DOHH2 (cell line): ENCODE measurements at regions not wholly inside any gene's neighbourhood (a gene's known extent, or its start where the extent isn't known, plus 50 kb on each side); places are given as distances from the start of the nearest gene placed in this dataset.

Source experiments
- H3F3A ChIP-seq: fragments of 200-600 bp; sonication (generic), shearing (Covaris generic); 2 replicates; pipeline ENCODE4 v1.6.0; 2016; ENCODE audit warnings: antibody characterized with exemption, mild to moderate bottlenecking; ENCODE audit not compliant: control insufficient read depth, insufficient read depth
- H3K27ac ChIP-seq: fragments of 200-600 bp; sonication (generic); 2 replicates; pipeline ENCODE4 v1.5.1; 2014; ENCODE audit warnings: low read depth, mild to moderate bottlenecking, low read length, moderate library complexity
- H3K27me3 ChIP-seq: fragments of 200-600 bp; sonication (generic); 2 replicates; pipeline ENCODE4 v1.6.1; 2014; ENCODE audit warnings: mild to moderate bottlenecking, low read length, mixed read lengths; ENCODE audit not compliant: control insufficient read depth
- H3K36me3 ChIP-seq: fragments of 200-600 bp; sonication (generic); 2 replicates; pipeline ENCODE4 v1.6.1; 2014; ENCODE audit warnings: mild to moderate bottlenecking, low read length, moderate library complexity, mixed read lengths; ENCODE audit not compliant: control insufficient read depth
- H3K4me1 ChIP-seq: fragments of 200-600 bp; sonication (generic); 2 replicates; pipeline ENCODE4 v1.6.1; 2014; ENCODE audit warnings: mild to moderate bottlenecking, low read length, mixed read lengths; ENCODE audit not compliant: control insufficient read depth
- H3K4me2 ChIP-seq: fragments of 200-600 bp; sonication (generic); 2 replicates; pipeline ENCODE4 v1.6.0; 2014; ENCODE audit warnings: mild to moderate bottlenecking, low read length, moderate library complexity
- H3K4me3 ChIP-seq: fragments of 200-600 bp; sonication (generic); 2 replicates; pipeline ENCODE4 v1.5.1; 2014; ENCODE audit warnings: mild to moderate bottlenecking, low read length, mixed read lengths
- H3K79me2 ChIP-seq: fragments of 200-600 bp; sonication (generic); 2 replicates; pipeline ENCODE4 v1.6.1; 2014; ENCODE audit warnings: mild to moderate bottlenecking, low read length, mixed read lengths; ENCODE audit not compliant: control insufficient read depth
- H3K9me2 ChIP-seq: fragments of 200-600 bp; sonication (generic); replicated peaks from 2 replicates; pipeline ENCODE4 v1.6.1; 2014; ENCODE audit warnings: mild to moderate bottlenecking, low read length, mixed read lengths; ENCODE audit not compliant: control insufficient read depth
- H3K9me3 ChIP-seq: fragments of 200-600 bp; sonication (generic); 2 replicates; pipeline ENCODE4 v1.6.1; 2014; ENCODE audit warnings: antibody characterized with exemption, low read length, mixed read lengths; ENCODE audit not compliant: control insufficient read depth, insufficient read depth
- H4K20me1 ChIP-seq: fragments of 200-600 bp; sonication (generic); 2 replicates; pipeline ENCODE4 v1.6.0; 2014; ENCODE audit warnings: low read depth, mild to moderate bottlenecking, antibody characterized with exemption, low read length, moderate library complexity; ENCODE audit not compliant: control insufficient read depth, insufficient read depth
- EZH2phosphoT487 ChIP-seq: fragments of 200-600 bp; sonication (generic); IDR thresholded peaks from 2 replicates; pipeline ENCODE4 v1.6.1; 2017; ENCODE audit warnings: borderline replicate concordance, mild to moderate bottlenecking, antibody characterized with exemption, low read length, moderate library complexity, mixed read lengths
- TF ChIP-seq, protein P1 (sequence below): fragments of 200-600 bp; sonication (generic); IDR thresholded peaks from one replicate; pipeline ENCODE4 v1.5.1; 2014; ENCODE audit warnings: antibody characterized with exemption, mild to moderate bottlenecking, low read depth, low read length; ENCODE audit not compliant: poor library complexity, severe bottlenecking

DNA sequence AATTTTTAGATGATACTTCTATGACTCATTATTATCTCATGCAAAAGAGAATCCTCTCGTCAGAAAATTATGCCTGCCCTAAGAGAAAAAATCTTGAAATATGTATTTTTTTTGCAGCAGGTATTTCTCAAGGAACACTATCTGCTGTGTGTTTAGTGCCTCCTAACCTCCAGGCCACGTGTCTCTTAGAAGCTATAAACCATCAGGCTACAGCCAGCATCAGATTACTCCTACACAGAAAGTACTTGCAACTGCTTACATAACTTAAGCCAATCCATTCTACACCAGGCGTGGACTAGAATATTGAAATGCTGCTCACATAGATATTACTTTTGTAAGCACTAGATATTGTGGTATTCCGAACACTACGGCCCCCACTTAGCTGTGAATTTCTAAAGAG lies 933.4 kb downstream of the PLA2G4A start:
- Histone ChIP-seq H3K79me2 (no peaks in the 10 kb centered on the region), H3K9me3 (no peaks in the 10 kb centered on the region), H3K27me3 (no peaks in the 10 kb centered on the region), H4K20me1 (no peaks in the 10 kb centered on the region), H3K27ac (no peak overlapping the region), H3K9me2 (no peaks in the 10 kb centered on the region), H3K4me1 (no peaks in the 10 kb centered on the region), H3K36me3 (no peaks in the 10 kb centered on the region), H3F3A (no peaks in the 10 kb centered on the region), H3K4me3 (no peak overlapping the region), H3K4me2 (no peak overlapping the region)
- TF ChIP-seq EZH2phosphoT487: no peak
- TF ChIP-seq, protein P1, sequence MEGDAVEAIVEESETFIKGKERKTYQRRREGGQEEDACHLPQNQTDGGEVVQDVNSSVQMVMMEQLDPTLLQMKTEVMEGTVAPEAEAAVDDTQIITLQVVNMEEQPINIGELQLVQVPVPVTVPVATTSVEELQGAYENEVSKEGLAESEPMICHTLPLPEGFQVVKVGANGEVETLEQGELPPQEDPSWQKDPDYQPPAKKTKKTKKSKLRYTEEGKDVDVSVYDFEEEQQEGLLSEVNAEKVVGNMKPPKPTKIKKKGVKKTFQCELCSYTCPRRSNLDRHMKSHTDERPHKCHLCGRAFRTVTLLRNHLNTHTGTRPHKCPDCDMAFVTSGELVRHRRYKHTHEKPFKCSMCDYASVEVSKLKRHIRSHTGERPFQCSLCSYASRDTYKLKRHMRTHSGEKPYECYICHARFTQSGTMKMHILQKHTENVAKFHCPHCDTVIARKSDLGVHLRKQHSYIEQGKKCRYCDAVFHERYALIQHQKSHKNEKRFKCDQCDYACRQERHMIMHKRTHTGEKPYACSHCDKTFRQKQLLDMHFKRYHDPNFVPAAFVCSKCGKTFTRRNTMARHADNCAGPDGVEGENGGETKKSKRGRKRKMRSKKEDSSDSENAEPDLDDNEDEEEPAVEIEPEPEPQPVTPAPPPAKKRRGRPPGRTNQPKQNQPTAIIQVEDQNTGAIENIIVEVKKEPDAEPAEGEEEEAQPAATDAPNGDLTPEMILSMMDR: no peak

DNA sequence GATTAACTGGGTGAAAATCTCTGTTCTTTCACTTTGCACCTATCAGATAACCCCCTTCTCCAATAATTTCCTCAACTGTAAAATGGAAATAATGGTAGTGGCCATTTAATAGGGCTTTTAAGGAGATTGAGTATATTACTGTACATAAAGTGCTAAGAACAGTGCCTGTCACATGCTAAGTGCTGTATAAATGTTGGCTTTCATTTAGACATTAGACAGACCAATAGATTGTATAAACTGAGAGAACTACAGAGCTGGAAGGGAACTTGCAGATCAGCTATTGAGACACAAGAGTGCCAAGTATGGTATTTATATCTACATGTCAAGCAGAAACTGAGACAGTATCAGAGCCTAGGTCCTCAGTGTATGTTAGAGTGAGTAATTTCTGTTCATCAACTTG lies 934.7 kb downstream of the PLA2G4A start:
- Histone ChIP-seq H3K27ac (no peak overlapping the region), H3F3A (no peaks in the 10 kb centered on the region), H3K4me2 (no peak overlapping the region), H3K4me3 (no peak overlapping the region), H3K9me2 (no peaks in the 10 kb centered on the region), H3K79me2 (no peaks in the 10 kb centered on the region), H3K4me1 (no peaks in the 10 kb centered on the region), H3K27me3 (no peaks in the 10 kb centered on the region), H4K20me1 (no peaks in the 10 kb centered on the region), H3K36me3 (no peaks in the 10 kb centered on the region), H3K9me3 (no peaks in the 10 kb centered on the region)
- TF ChIP-seq EZH2phosphoT487: no peak
- TF ChIP-seq, protein P1: no peak

DNA sequence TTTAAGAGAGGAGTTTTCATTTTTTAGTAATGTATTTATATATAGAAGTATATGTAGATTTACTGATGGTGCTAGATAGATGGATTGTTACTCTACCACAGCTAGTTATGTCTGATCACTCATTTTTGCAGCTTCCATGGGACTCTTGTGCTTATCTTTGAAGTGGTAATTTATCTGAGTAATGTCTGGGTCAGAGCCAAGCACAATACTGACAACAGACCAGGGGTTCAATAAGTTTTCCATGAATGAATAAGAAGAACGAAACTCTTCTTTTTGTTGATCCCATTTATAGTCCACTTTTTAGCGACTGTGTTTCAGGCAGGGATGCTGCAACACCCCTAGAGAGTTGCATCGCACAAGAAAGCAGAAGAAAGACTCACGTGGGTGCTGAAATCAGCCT lies 935.2 kb downstream of the PLA2G4A start:
- Histone ChIP-seq H3K9me3 (no peaks in the 10 kb centered on the region), H4K20me1 (no peaks in the 10 kb centered on the region), H3K27ac (no peak overlapping the region), H3K4me1 (no peaks in the 10 kb centered on the region), H3F3A (no peaks in the 10 kb centered on the region), H3K27me3 (no peaks in the 10 kb centered on the region), H3K79me2 (no peaks in the 10 kb centered on the region), H3K4me3 (no peak overlapping the region), H3K9me2 (no peaks in the 10 kb centered on the region), H3K4me2 (no peak overlapping the region), H3K36me3 (no peaks in the 10 kb centered on the region)
- TF ChIP-seq EZH2phosphoT487: no peak
- TF ChIP-seq, protein P1: no peak

DNA sequence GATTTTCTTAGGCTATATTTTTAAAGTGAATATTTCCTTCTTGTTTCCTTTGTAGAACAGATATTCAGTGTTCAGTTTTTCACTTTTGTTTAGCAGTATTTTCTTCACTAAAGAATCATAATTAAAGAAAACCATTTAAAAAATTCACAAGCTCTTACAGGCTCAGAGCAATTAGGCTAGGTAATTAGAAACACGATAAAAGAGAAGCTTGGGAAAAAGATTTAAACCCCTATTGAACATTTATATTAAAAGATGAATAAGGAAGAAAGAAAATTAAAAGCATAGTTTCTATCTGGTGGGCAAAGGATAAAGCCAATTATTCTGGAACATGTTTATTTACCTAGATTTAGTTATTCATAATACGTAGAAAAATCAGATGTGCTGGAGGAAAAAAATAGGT lies 942.6 kb downstream of the PLA2G4A start:
- TF ChIP-seq, protein P1: no peak
- no peak for TF ChIP-seq EZH2phosphoT487
- Histone ChIP-seq H3F3A (no peaks in the 10 kb centered on the region), H3K4me1 (no peaks in the 10 kb centered on the region), H3K79me2 (no peaks in the 10 kb centered on the region), H3K36me3 (no peaks in the 10 kb centered on the region), H3K27me3 (no peaks in the 10 kb centered on the region), H4K20me1 (no peaks in the 10 kb centered on the region), H3K27ac (no peak overlapping the region), H3K9me3 (no peaks in the 10 kb centered on the region), H3K4me2 (no peak overlapping the region), H3K9me2 (no peaks in the 10 kb centered on the region), H3K4me3 (no peak overlapping the region)
